HG03097 (cell line): ENCODE measurements at regions not wholly inside any gene's neighbourhood (a gene's known extent, or its start where the extent isn't known, plus 50 kb on each side); places are given as distances from the start of the nearest gene placed in this dataset.

Experiments
- ATAC-seq: cut with Tn5 transposase; IDR thresholded peaks from one replicate; pipeline ENCODE4 v1.9.1; 2021; ENCODE audit not compliant: unreplicated experiment, low FRiP score

DNA sequence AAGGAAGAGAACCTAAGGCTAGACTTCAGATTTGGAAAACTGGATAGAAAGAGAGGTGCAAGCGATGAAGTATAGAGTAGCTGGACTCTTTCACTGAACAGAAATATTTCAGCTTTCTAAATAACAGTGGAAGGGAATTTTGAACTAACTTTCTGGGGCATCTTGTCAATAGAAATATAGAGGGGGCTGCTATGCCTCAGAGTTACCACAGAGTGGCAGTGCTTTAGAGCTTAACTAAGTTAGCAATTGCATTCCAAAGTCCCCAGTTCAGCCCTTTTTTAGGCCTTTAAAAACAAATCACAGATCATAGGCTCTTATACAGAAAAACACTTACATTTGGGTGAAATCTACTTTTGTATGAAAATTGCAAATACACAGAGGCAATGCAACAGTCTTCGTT, 154.2 kb upstream of the CDH8 start:
- no peak for ATAC-seq

DNA sequence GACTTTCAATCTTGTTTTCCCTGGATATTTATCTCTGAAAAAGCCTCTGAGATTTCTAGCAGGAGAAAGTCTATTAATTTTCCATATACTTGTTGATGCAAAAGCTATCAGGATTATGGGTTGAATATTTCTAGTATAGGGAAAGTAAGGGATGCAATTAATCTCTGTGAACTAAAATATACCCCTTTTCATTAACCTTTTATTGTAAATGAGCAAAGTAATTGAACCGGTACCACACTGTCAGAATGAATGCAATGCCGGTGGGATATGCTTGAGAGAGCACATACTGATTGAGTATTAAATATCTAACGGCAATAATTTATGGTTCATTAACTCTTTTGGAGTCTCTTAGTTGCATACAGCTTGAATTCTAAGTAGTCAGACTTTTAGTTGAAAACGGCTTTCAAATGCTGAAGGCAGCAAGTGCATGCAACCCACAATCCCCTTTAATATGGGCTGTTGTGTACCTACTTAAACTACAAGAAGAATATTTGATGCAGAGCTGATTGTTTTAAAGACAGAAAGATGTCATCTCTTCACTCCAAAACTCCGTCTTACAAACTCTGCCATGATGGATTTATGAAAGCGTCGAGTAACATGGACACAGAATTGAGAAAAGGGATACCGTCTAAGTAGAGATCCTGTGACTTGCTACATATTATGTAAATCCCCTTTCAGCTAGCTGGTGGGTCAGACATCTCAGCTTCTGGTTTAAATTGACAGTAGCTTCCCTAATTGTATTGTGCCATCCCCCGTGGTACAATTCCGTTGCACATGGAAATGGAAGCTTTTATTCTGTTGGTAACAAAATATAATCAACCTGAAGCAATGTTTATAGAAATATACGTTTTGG, 141.3 kb upstream of the CDH8 start:
- no peak for ATAC-seq

DNA sequence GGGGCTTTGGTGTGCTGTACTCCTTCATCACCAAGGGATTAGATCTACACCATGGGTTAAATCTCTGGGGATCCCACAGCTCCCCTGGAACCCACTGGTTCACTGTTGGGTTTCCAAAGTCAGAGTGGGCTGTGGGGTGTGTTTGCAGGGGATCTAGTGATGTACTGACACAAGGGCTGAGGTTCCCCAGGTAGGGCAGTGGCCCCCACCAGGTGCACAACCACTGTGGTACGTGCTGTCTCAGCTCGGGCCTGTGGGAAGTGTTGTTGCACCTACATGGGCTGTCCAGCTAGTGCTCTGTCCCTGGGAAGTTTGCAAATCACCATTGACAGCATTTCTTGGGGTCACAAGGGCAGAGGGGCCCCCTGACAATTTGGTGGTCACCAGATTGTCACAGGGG, 134.4 kb upstream of the CDH8 start:
- no peak for ATAC-seq

DNA sequence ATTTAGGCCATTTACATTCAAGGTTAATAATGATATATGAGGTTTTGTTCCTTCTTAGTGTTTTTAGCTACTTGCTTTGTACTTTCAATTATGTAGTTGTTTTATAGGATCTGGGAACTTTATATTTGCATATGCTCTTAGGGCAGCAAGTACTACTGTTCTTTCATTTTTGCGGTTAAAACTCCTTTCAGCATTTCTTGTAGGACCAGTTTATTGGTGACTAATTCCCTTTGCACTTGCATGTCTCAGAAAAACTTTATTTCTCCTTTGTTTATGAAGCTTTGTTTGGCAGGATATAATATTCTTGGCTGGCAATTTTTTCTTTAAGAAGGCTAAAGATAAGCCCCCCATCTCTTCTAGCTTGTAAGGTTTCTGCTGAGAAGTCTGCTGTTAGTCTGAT, 131.3 kb upstream of the CDH8 start:
- ATAC-seq = no peak

DNA sequence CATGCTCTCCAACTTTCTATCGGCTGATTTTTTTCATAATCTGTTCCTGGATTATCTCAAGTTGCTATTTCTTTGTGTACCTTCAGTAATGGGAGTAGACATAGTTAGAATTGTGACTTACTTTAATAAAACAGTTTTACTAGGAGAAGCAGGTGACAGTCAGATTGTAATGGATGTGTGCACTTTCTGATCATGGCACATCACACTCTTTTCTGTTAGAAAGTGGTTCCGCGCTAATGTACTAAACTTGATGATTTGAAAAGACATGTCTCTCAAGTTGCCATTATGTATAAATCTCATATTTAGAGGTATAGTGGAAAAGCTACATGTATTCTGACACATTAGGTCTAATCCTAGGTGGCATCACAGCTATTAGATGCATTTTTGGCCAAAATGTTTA, 121.3 kb upstream of the CDH8 start:
- ATAC-seq = no peak

DNA sequence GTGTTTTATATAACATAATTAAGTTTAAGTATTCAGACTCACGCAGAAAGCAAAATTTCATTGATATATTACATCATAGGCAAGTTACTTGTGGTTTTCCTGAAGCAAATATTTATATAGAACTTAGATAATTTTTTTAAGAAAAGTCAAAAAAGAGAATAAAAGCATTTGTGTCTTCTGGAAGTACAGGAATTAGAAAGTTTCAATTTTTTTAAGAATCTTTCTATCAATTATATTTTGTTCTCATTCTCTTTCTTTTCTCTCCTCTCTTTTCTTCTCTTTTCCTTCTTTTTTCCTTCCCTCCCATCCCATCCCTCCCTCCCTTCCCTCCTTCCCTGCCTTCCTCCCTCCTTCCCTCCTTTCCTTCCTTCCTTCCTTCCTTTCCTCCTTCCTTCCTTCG, 120.7 kb upstream of the CDH8 start:
- no peak for ATAC-seq

DNA sequence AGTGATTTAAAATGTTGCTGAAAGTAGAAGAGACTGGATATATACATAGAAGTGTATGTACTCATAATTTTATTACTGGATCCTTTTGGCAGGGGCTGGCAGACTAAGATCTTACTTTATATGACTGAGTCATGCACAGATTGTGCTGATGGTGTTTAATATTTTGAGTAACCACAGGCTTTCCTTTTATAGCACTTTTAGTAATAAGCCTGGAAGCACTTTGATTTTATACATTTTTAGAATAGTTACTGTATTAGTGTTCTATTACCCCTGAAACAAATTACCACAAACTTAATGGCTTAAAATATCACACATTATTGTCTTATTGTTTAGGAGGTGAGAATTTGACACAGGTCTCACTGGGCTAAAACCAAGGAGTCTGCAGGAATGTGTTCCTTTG, 113.4 kb upstream of the CDH8 start:
- ATAC-seq = no peak

DNA sequence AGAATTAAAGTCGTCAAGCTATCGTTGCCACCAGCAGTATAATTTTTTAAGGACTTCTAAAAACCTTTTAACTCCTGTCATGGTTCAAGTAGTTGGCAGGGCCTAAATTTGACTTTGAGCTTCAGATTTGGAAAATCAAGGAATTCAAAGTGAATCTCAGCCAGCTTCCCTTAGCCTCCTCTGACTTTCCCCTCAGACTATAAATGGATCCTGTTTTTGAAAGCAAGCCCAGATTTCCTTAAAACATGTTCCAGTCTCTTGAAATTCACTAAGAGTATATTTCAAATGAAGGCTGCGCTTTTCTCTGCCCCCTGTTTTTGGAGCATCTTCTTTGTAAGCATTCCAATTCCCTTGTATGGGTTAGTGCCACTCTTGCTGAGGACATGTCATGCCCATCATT, 101.8 kb upstream of the CDH8 start:
- ATAC-seq = no peak

DNA sequence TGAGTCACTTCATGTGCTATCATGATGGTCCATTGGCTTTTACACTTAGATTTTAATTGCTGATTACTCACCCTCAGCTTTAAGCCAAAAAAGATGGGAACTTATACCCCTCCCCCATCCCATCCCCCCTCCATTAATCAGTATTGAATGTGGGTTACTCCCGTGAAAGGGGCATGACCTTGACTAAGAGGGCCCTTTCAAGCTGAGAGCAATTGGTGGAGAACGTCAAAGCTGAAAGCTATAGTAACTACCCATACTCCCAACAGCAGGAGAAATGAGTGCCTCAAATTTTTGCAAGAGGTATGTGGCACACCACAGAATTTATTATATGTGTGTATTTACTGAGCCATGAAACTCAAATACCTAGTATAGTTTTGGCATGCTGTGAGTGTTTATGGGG, 99.7 kb upstream of the CDH8 start:
- ATAC-seq = no peak

DNA sequence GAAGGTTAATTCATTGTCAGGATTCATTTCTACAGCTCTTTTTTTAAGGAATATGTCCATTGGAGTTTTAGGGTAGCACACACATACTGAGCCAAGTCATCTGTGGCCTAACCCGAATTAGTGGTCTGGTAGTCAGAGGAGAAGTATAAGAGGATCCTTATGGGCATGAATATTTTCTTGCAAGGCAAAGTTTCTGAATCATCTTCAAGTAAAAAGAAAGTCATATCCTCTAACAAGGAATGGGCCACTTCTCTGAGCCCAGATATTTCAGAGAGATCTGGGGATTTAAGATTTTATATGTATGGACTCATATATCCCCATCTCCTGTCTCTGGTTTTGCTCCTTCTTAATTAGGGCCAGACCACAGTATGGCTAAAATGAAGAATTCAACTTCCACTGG, 99.2 kb upstream of the CDH8 start:
- no peak for ATAC-seq

DNA sequence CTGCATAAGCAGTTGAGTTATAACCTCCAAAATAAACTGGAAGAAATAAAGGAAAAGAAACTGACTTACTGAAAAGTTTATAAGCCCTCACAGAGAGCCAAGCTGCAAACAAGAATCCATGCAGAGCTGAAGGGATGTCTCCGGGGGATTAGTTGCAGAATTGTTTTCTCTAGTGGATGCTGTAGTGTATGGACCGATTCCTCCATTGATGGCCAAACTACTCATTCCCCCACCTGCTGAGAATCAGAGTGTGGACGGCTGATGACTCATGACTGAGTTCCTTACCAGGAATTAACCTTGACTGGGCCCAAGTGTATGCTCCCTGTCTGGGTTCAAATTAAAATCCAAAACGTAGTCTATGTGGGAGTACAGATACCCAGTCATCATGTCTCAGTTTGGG, 93.9 kb upstream of the CDH8 start:
- ATAC-seq = no peak

DNA sequence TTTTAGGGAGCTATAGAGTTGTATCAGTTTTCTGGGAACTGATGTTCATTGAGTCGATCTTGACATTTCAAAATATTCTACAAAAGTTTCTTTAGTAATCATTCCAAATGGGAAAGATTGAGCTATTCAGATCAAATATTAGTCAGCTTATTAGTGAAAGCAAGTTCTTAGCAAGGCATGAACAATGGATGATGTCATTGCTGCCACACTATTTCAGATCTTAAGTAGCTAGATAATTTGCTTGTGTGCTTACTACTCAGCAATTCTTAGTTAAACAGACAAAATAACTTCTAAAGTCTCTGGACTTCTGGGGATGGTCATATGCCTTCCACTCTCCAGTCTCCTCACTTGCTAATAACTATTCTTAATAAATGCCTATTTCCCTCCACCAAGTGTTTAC, 69.0 kb upstream of the CDH8 start:
- ATAC-seq = no peak

DNA sequence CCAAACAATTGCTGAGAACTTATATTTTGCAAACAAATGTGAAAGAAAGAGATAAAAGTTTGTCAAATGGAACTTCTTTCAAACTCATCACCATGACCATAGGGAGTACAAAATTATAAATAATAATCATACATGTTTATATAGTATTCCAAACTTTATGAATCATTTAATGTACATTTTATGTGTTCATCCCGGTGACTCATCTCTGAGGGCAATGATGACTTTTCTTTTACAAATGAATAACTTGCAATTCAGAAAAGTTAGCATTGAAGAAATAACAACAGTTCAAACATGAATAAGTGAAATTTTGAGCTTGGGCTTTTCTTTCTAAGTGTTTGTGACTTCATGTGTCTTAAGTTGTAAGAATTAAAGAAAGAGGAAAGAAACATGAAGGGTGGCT, 66.3 kb upstream of the CDH8 start:
- ATAC-seq = no peak

DNA sequence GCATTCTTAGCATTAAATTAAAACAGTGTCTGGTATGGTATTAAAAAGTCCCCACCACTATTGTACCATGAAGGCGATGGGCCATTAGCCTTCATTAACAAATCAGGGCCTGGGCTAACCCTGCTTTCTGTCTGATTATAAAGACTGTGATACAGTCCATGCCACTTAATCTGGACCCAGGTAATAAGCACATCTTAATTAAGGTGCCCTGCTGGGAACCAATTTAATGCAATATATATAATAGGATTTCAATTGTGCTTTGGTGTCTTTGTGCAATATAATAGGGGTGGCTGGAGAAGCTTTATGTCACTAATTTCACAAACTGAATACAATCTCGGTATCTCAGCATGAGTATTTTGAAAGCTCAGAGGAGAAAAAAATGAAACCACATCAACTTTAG, 64.4 kb upstream of the CDH8 start:
- ATAC-seq = no peak

DNA sequence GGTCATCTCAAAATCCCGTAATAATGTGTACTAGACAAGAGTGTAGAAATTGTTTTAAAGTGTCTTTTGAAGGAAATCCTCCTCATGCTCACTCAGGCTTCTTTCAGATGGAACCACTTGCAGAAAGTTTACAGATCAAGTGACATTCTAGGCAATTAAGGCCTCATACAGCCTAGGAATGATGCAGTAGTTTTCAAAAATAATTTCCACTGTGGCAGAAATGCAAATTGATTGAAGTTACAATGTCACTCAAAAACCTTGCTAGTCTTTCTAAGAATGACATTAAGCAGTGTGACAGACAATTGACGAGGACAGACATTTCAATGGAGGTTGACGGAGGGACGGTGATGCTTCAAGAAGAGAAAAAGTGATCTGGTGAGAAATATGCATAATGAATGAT, 53.5 kb upstream of the CDH8 start:
- ATAC-seq = no peak

DNA sequence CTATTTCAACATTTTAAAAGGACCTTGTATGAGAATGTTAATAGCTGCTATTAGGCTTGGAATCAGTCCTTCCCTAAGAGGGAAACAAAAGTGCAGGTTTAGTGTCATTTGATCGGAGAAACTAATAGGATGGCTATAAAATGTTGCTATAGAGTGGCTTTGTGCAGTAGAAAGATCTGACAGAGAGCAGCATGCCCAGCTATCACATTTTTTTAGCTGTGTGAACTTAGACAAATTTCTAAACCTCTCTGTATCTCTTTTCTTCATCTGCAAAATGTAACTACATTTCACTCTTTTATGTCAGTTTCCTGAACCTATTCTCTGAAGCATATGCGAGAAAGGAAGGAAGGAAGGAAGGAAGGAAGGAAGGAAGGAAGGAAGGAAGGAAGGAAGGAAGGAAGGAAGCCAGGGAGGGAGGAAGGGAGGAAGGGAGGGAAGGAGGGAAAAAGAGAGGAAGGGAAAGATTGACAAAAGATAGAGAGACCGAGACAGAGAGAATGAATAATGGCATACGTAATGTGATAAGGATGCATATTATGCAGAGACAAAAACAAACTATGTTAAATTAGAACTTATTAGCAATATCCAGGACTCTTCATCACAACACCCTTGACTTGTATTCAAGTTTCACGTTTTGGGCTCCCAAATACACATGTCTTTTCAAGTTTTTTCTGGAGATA, 52.6 kb upstream of the CDH8 start:
- no peak for ATAC-seq
